Stomach smooth muscle (tissue), 2 donors: ENCODE measurements at regions not wholly inside any gene's neighbourhood (a gene's known extent, or its start where the extent isn't known, plus 50 kb on each side); places are given as distances from the start of the nearest gene placed in this dataset.

ENCODE experiments used
- H3K27ac ChIP-seq: one replicate; pipeline ENCODE4 v1.7.0; 2013; ENCODE audit warnings: mild to moderate bottlenecking, low read length, inconsistent platforms
- H3K27me3 ChIP-seq, 2 donors: one replicate each; pipeline ENCODE4 v1.7.0; 2013; ENCODE audit warnings: low read length in 2 of 2; ENCODE audit not compliant: insufficient read depth in 2 of 2, control insufficient read depth in 1 of 2
- H3K36me3 ChIP-seq, 2 donors: one replicate each; pipeline ENCODE4 v1.7.0; 2013; ENCODE audit warnings: low read length in 2 of 2; ENCODE audit not compliant: control insufficient read depth in 2 of 2, insufficient read depth in 2 of 2
- H3K4me1 ChIP-seq: one replicate; pipeline ENCODE4 v1.7.0; 2013; ENCODE audit warnings: low read length; ENCODE audit not compliant: control insufficient read depth, insufficient read depth
- H3K4me3 ChIP-seq, 2 donors: one replicate each; pipeline ENCODE4 v1.7.0; 2013; ENCODE audit warnings: low read length in 2 of 2
- H3K9ac ChIP-seq, 2 donors: one replicate each; pipeline ENCODE4 v1.7.0; 2013; ENCODE audit warnings: low read length in 2 of 2, mild to moderate bottlenecking in 1 of 2
- H3K9me3 ChIP-seq, 2 donors: one replicate each; pipeline ENCODE4 v1.7.0; 2013; ENCODE audit warnings: low read length in 2 of 2; ENCODE audit not compliant: control insufficient read depth in 2 of 2
- donor health status: healthy.
- donor health status: Pancreatic carcinoma.

DNA sequence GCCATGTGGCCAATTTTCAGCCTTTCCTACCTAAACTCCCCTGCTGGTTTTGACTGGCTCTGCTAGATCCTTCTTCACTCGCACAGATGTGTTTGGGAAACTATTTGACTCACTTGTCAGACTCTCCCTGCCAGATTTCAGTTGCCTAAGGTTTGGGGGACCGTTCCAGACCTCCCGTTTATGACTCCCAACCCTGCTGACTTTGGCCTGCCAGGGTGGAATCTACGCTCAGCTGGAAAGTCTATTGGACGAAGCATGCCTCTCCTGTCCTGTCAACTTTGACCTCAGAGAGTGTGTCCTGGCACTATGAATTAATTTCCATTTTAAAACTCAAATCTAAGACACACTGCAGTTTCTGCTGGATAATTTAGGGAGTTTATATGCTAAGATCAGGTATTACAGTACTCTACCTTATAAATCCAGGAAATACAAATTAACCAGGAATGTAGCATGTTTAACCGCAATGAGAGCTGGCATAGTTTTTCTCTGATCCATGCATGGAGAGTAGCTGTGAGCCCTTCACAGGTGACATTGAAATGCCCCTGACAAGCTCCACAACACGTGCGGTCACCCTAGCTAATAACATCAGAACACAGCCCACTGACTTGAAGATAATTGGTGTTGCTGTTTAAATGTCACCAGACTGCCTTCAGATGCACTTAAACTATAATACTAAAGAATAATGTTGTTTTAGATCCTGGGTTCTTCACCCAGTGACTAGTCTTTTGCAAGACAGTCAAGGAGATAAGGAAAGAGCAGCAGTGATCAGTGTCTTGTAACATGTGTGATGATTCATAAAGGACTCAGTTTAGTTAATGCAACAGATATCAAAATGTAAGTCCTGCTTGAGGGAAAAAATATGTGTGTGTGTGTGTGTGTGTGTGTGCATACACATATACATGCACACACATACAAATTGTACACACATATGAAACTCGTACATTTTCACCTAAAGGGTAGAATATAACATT, 223.0 kb upstream of the MCTP2 start:
- H3K4me3 ChIP-seq: no peak overlapping the region
- H3K27me3 ChIP-seq: no peaks in the 10 kb centered on the region
- H3K9ac ChIP-seq: no peak overlapping the region
- H3K36me3 ChIP-seq: no peaks in the 10 kb centered on the region
- H3K9me3 ChIP-seq: no peaks in the 10 kb centered on the region
- peaks cover 11% of the 10 kb centered on the region for H3K4me1 ChIP-seq
- H3K27ac ChIP-seq: peak overlapping the region; percentile 1

DNA sequence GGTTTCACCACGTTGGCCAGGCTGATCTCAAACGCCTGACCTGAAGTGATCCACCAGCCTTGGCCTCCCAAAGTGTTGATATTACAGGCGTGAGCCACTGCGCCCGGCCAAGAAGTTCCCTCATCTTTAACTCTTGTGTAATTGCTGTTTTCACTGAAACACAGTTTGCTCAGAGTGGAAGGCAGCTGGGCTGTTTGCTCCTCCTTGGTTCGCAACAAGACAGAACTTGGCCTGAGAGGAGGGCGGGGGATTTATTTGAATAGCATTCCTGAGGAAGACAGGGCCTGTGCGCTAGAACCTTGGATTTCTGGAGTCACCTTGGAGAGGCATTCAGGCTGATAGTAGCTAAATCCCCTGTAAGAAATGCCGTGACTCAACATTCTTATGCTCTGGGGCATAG, 226.7 kb upstream of the MCTP2 start:
- Histone ChIP-seq H3K27me3 (no peaks in the 10 kb centered on the region), H3K27ac (peak overlapping the region; percentile 66), H3K9ac (no peak overlapping the region), H3K4me1 (peaks cover 22% of the 10 kb centered on the region), H3K9me3 (no peaks in the 10 kb centered on the region), H3K36me3 (no peaks in the 10 kb centered on the region), H3K4me3 (peak overlapping the region in 1 of 2 donors; percentile 22)

DNA sequence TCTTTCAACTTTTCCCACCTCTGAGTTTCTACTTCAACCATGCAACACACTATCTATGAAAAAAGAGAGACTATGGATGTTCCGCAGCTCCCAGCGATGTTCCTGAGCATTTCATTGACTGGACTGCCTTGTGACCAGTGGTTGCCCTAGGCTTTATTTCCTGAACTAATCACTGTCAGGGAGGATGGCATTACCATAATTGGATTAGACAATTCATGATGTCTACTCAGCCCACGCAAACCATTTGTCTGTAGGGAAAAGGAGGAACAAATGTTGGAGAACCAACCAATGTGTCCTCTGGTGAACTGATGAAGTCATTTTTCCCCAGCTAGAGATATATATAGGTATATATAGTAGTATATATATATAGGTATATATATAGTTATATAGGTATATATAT, 229.3 kb upstream of the MCTP2 start:
- H3K4me1 ChIP-seq: peaks cover 22% of the 10 kb centered on the region
- no peak overlapping the region for H3K9ac ChIP-seq
- H3K4me3 ChIP-seq: no peak overlapping the region
- H3K9me3 ChIP-seq: no peaks in the 10 kb centered on the region
- no peak overlapping the region for H3K27ac ChIP-seq
- no peaks in the 10 kb centered on the region for H3K27me3 ChIP-seq
- no peaks in the 10 kb centered on the region for H3K36me3 ChIP-seq

DNA sequence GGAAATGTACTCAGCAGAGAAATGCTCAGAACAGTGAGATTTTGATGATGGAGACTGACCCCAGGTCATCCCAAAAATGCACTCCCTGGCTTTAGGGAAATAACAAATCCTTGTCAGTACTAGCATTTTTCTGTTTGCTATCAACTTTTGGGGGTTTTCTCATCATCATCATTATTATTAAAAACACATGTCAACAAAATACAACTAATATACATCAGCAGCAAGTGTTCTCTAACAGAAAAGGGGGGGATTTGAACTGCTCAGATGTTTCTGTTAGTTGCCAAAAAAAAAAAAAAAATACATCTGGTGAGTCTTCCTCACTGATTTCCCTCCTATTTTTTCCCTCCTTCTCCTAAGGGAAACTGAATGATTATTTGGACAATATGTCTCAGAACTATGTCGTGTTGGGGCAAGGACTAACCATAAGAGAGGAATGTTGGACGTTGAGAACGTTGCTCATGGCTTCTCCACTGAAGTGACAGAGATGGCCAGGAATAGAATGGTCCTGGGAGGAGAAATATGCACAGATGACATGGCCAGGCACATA, 230.0 kb upstream of the MCTP2 start:
- Histone ChIP-seq H3K36me3 (no peaks in the 10 kb centered on the region), H3K4me1 (peaks cover 22% of the 10 kb centered on the region), H3K27ac (peak overlapping the region; percentile 58), H3K4me3 (no peak overlapping the region), H3K9me3 (no peaks in the 10 kb centered on the region), H3K9ac (no peak overlapping the region), H3K27me3 (no peaks in the 10 kb centered on the region)

DNA sequence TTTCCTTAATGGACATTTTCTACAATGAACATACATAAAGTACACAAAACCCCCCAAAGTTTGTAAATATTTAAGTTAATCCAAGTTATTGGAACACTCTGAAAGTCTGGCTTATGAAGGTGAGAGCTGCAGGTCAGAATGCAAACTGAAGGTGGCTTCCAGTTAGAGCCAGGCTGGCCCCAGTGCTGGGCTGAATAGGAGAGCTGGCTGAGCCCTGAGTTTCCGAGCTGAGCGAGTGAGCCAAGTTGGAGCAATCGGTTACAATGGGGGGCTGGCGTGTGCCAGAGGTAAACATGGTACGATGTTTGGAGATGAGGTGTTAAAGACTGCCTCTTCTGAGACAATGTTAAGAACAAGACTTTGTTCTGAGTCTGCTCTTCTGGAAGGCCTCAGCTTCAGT, 230.8 kb upstream of the MCTP2 start:
- Histone ChIP-seq H3K36me3 (no peaks in the 10 kb centered on the region), H3K27me3 (no peaks in the 10 kb centered on the region), H3K27ac (peak overlapping the region; percentile 58), H3K4me3 (no peak overlapping the region), H3K9me3 (no peaks in the 10 kb centered on the region), H3K4me1 (peaks cover 22% of the 10 kb centered on the region), H3K9ac (no peak overlapping the region)

DNA sequence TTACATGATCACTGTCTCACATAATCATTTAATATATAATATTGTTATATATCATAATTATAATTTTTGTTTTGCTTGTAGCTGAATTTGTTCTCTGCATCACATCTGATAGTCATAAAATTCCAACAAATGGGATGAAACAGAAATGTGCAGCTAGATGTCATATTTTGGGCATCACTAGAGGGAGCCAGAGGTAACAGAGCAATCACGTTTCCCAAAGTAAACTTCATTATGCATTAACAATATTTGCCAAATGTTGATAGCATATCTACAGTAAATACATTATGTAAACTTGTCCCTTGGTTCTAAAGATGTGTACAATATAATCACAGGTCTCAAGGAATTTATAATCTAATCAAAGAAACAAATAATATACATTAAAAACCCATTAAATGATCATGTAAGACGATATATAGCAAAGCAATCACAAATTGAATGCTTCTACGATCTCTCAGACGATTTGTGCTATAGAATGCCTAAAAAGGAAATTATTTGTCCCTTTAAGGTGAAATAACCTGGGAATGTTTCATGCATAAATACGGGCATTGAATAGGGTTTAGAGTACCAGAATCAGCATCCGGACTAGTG, 234.2 kb upstream of the MCTP2 start:
- no peaks in the 10 kb centered on the region for H3K36me3 ChIP-seq
- H3K27ac ChIP-seq: no peak overlapping the region
- no peaks in the 10 kb centered on the region for H3K27me3 ChIP-seq
- peaks cover 17% of the 10 kb centered on the region for H3K4me1 ChIP-seq
- no peak overlapping the region for H3K9ac ChIP-seq
- no peaks in the 10 kb centered on the region for H3K9me3 ChIP-seq
- no peak overlapping the region for H3K4me3 ChIP-seq

DNA sequence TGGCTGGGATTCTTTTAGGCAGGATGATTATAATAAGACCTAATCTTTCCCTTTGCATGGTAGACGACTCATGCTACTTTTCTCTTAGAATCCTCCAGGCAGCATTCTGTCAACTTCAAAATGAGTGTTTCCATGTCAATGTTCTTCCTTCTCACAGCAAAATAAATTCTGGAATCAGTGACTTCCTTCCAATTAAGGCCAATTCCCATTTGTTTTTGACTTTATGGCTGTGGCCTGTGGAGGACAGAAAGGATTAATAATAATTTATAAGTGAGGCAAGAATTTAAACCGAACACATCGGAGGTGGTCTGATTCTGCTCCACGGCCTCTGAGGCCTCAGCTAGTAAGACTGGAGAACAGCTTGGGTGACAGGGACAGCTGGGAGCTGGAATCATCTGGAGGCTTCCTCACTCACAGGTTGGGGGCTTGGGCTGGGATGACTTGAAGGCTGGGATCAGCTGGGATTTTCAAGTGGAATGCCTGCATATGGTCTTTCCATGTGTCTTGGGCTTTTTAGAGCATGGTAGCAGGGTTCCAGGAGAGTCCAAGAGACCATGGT, 241.8 kb upstream of the MCTP2 start:
- Histone ChIP-seq H3K4me1 (peaks cover 19% of the 10 kb centered on the region), H3K27me3 (no peaks in the 10 kb centered on the region), H3K36me3 (no peaks in the 10 kb centered on the region), H3K4me3 (peak overlapping the region in 1 of 2 donors; percentile 31), H3K9me3 (no peaks in the 10 kb centered on the region), H3K9ac (no peak overlapping the region), H3K27ac (peak overlapping the region; percentile 25)

DNA sequence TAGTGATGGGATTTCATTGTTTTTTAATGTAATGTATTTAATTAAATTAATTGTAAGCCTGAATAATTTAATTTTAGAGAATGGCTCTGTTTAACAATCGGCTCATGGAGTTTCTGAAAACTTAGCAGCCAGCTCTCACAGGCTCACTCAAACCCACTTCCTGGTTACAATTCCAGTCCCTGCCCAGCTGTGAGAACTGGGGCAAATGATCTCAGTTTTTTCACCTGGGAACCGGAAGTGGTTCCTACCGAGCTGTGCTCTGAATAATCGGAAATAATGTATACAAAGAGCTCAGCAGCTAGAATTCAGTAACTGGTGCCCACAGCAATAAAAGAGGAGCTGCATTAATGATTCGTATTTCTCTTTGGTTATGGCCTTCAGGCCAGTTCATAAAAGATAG, 244.3 kb upstream of the MCTP2 start:
- no peaks in the 10 kb centered on the region for H3K27me3 ChIP-seq
- no peak overlapping the region for H3K27ac ChIP-seq
- H3K9me3 ChIP-seq: no peaks in the 10 kb centered on the region

DNA sequence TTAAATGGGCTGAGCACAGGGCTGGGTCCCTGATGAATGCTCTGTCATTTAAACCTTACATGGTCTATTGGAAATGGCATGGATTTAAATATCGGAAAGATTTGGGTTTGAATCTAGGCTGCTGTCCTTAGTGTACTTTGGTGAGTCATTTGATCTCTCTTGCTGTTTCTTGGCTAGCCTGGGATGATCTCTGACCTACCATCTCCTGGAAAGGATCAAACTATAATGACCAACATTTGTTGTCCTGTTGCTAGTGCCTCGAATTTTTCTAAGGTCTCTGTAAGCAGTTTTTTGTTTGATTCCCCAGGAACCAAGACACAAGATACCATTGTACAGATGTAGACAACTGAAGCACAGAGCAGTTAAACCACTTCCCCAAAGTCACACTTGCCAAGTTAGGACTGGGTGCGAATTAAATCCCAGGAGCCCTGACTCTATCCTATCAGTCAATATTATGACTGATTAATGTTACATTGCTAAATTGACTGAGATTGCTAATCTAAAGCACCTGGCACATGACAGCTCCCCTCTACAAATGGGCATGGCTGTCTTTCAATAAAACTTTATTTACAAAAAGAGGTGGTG, 244.9 kb upstream of the MCTP2 start:
- Histone ChIP-seq H3K4me3 (no peak overlapping the region), H3K36me3 (no peaks in the 10 kb centered on the region), H3K9me3 (no peaks in the 10 kb centered on the region), H3K27me3 (no peaks in the 10 kb centered on the region), H3K27ac (no peak overlapping the region), H3K4me1 (peaks cover 28% of the 10 kb centered on the region), H3K9ac (no peak overlapping the region)

More for the DNA sequence above, 244.3 kb upstream of the MCTP2 start:
- peaks cover 28% of the 10 kb centered on the region for H3K4me1 ChIP-seq
- no peak overlapping the region for H3K9ac ChIP-seq
- H3K36me3 ChIP-seq: no peaks in the 10 kb centered on the region
- H3K4me3 ChIP-seq: no peak overlapping the region

DNA sequence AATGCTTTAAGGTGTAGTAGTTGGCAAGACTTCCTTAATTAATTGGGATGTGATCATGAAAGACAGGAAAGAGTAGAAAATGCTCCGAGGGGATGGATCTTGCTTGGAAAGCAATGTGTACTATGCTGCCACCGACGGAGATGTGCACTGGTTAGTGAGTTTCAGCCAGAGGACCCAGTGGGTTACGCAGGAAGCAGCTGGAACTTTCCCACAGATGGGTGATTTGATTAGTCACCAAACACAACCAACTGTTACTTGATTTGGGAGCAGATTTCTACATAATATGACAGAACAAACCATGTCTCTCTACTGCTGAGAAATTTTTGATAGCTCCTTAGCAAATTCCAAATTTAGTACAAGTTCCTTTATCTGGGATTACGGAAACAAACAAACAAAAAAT, 245.4 kb upstream of the MCTP2 start:
- H3K27me3 ChIP-seq: no peaks in the 10 kb centered on the region
- H3K9me3 ChIP-seq: no peaks in the 10 kb centered on the region
- H3K4me3 ChIP-seq: no peak overlapping the region
- H3K36me3 ChIP-seq: no peaks in the 10 kb centered on the region
- no peak overlapping the region for H3K9ac ChIP-seq
- no peak overlapping the region for H3K27ac ChIP-seq
- peaks cover 30% of the 10 kb centered on the region for H3K4me1 ChIP-seq
